SK-N-SH treated with all-trans-retinoic acid at 6 μM for 48 hours (cell line): ENCODE measurements at regions not wholly inside any gene's neighbourhood (a gene's known extent, or its start where the extent isn't known, plus 50 kb on each side); places are given as distances from the start of the nearest gene placed in this dataset.

Experiments used
- ATAC-seq: fragments of 200-7000 bp; cut with Tn5 transposase; 3 replicates; pipeline ENCODE4 v1.9.1; 2020; ENCODE audit warnings: mild to moderate bottlenecking, moderate library complexity
- BACH2 ChIP-seq: fragments of 250-450 bp; sonication (Bioruptor Pico); IDR thresholded peaks from 2 replicates; pipeline ENCODE4 v1.9.0; 2021; ENCODE audit warnings: mild to moderate bottlenecking, borderline replicate concordance
- CSDC2 ChIP-seq: fragments of 250-450 bp; sonication (Bioruptor Pico); IDR thresholded peaks from 2 replicates; pipeline ENCODE4 v1.5.0; 2020; ENCODE audit warnings: mild to moderate bottlenecking, moderate library complexity
- ESRRG ChIP-seq: fragments of 250-450 bp; sonication (Bioruptor Pico); IDR thresholded peaks from 2 replicates; pipeline ENCODE4 v1.6.1; 2021; ENCODE audit warnings: mild to moderate bottlenecking
- GLIS3 ChIP-seq: fragments of 250-450 bp; sonication (Bioruptor Pico); IDR thresholded peaks from 2 replicates; pipeline ENCODE4 v1.5.0; 2020; ENCODE audit warnings: mild to moderate bottlenecking, moderate library complexity
- ISL1 ChIP-seq: fragments of 250-450 bp; sonication (Bioruptor Pico); IDR thresholded peaks from 2 replicates; pipeline ENCODE4 v2.1.2; 2022; ENCODE audit warnings: mild to moderate bottlenecking, moderate library complexity
- OSR1 ChIP-seq: fragments of 250-450 bp; sonication (Bioruptor Pico); IDR thresholded peaks from 2 replicates; pipeline ENCODE4 v1.8.0; 2022; ENCODE audit warnings: moderate library complexity, mild to moderate bottlenecking, inconsistent platforms
- PPARA ChIP-seq: fragments of 250-450 bp; sonication (Bioruptor Pico); IDR thresholded peaks from 2 replicates; pipeline ENCODE4 v1.5.0; 2020; ENCODE audit warnings: mild to moderate bottlenecking, borderline replicate concordance
- RARB ChIP-seq: fragments of 250-450 bp; sonication (Bioruptor Pico); IDR thresholded peaks from 2 replicates; pipeline ENCODE4 v1.8.0; 2021; ENCODE audit warnings: mild to moderate bottlenecking, moderate library complexity
- SNAI2 ChIP-seq: fragments of 250-450 bp; sonication (Bioruptor Pico); IDR thresholded peaks from 2 replicates; pipeline ENCODE4 v1.5.0; 2020; ENCODE audit warnings: mild to moderate bottlenecking, moderate library complexity
- TCF4 ChIP-seq: fragments of 250-450 bp; sonication (Bioruptor Pico); IDR thresholded peaks from 2 replicates; pipeline ENCODE4 v1.8.0; 2021; ENCODE audit warnings: mild to moderate bottlenecking, moderate library complexity, borderline replicate concordance
- TOX ChIP-seq: fragments of 250-450 bp; sonication (Bioruptor Pico); IDR thresholded peaks from 2 replicates; pipeline ENCODE4 v1.8.0; 2021; ENCODE audit warnings: mild to moderate bottlenecking, moderate library complexity, borderline replicate concordance
- ZC3H10 ChIP-seq: fragments of 250-450 bp; sonication (Bioruptor Pico); IDR thresholded peaks from 2 replicates; pipeline ENCODE4 v1.5.1; 2021; ENCODE audit warnings: mild to moderate bottlenecking, moderate library complexity
- ZFP3 ChIP-seq: fragments of 250-450 bp; sonication (Bioruptor Pico); IDR thresholded peaks from 2 replicates; pipeline ENCODE4 v1.5.0; 2020; ENCODE audit warnings: mild to moderate bottlenecking, moderate library complexity
- ZFP30 ChIP-seq: fragments of 450-650 bp; formaldehyde crosslinking; IDR thresholded peaks from 2 replicates; pipeline ENCODE4 v1.5.0; 2022; ENCODE audit warnings: mild to moderate bottlenecking, moderate library complexity
- ZNF565 ChIP-seq: fragments of 450-650 bp; formaldehyde crosslinking; conservative IDR thresholded peaks from 2 replicates; pipeline ENCODE4 v1.5.0; 2020; ENCODE audit warnings: low read depth, mild to moderate bottlenecking, moderate library complexity
- ZNF70 ChIP-seq: fragments of 450-650 bp; formaldehyde crosslinking; IDR thresholded peaks from 2 replicates; pipeline ENCODE4 v1.5.0; 2020; ENCODE audit warnings: mild to moderate bottlenecking, moderate library complexity
- ZNF8 ChIP-seq: fragments of 450-650 bp; formaldehyde crosslinking; IDR thresholded peaks from 2 replicates; pipeline ENCODE4 v1.5.0; 2020; ENCODE audit warnings: mild to moderate bottlenecking, moderate library complexity
- TF ChIP-seq, protein P1 (sequence below): fragments of 250-450 bp; sonication (Bioruptor Pico); IDR thresholded peaks from 2 replicates; pipeline ENCODE4 v1.5.0; 2020; ENCODE audit warnings: mild to moderate bottlenecking, moderate library complexity
- TF ChIP-seq, protein P2 (sequence below): fragments of 250-450 bp; sonication (Bioruptor Pico); IDR thresholded peaks from 2 replicates; pipeline ENCODE4 v1.5.1; 2020; ENCODE audit warnings: low read depth, mild to moderate bottlenecking, moderate library complexity
- TF ChIP-seq, protein P3 (sequence below): fragments of 250-450 bp; sonication (Bioruptor Pico); IDR thresholded peaks from 2 replicates; pipeline ENCODE4 v1.5.1; 2021; ENCODE audit warnings: mild to moderate bottlenecking, moderate library complexity
- TF ChIP-seq, protein P4 (sequence below): fragments of 250-450 bp; sonication (Bioruptor Pico); IDR thresholded peaks from 2 replicates; pipeline ENCODE4 v1.8.0; 2021; ENCODE audit warnings: low read depth, mild to moderate bottlenecking, moderate library complexity, borderline replicate concordance

DNA sequence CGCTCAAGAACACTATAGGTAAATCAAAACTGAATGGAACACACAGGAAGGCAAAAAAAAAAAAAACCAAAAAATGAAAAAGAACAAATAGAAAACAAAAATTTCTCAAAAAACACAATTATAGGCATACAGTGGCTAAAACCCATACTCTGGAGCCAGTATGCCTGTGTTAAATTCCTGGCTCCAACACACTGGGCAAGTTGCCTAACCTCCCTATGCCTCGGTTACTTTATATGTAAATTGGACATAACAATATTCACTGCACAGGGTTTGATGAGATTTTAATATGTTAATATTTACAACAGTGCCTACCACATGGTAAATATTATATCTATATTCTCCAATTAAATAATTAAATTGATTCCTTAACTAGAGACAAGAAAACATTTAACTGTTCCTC is 217.1 kb downstream of the HTR7 start:
- TF ChIP-seq TOX: no peak
- no peak for TF ChIP-seq ZC3H10 (CRISPR knock-in tag)
- TF ChIP-seq ZFP30 (CRISPR knock-in tag): no peak
- TF ChIP-seq ZNF565 (CRISPR knock-in tag): no peak
- TF ChIP-seq SNAI2 (CRISPR knock-in tag): no peak
- TF ChIP-seq RARB (CRISPR knock-in tag): no peak
- no peak for TF ChIP-seq CSDC2 (CRISPR knock-in tag)
- no peak for TF ChIP-seq OSR1 (CRISPR knock-in tag)
- no peak for ATAC-seq

DNA sequence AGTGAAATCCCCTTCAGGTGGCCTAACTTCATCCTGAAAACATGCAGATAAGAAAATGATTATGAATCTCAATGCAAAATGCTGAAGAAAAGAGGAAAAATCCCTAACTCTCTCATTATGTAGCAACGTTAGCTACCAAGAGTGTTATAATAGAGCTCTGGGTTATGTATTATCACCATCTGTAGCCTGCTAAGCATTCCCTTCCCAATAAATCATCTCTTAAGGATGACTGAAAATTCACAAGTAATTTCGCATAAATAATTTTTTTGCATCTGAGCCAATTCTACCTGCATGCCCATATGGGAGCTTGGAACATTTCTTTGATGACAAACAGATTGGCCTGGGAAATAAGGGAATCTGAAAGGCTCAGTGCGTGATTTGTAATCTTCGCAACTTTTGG is 216.1 kb downstream of the HTR7 start:
- TF ChIP-seq, protein P1, sequence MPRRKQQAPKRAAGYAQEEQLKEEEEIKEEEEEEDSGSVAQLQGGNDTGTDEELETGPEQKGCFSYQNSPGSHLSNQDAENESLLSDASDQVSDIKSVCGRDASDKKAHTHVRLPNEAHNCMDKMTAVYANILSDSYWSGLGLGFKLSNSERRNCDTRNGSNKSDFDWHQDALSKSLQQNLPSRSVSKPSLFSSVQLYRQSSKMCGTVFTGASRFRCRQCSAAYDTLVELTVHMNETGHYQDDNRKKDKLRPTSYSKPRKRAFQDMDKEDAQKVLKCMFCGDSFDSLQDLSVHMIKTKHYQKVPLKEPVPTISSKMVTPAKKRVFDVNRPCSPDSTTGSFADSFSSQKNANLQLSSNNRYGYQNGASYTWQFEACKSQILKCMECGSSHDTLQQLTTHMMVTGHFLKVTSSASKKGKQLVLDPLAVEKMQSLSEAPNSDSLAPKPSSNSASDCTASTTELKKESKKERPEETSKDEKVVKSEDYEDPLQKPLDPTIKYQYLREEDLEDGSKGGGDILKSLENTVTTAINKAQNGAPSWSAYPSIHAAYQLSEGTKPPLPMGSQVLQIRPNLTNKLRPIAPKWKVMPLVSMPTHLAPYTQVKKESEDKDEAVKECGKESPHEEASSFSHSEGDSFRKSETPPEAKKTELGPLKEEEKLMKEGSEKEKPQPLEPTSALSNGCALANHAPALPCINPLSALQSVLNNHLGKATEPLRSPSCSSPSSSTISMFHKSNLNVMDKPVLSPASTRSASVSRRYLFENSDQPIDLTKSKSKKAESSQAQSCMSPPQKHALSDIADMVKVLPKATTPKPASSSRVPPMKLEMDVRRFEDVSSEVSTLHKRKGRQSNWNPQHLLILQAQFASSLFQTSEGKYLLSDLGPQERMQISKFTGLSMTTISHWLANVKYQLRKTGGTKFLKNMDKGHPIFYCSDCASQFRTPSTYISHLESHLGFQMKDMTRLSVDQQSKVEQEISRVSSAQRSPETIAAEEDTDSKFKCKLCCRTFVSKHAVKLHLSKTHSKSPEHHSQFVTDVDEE (CRISPR knock-in tag): no peak
- TF ChIP-seq, protein P2, sequence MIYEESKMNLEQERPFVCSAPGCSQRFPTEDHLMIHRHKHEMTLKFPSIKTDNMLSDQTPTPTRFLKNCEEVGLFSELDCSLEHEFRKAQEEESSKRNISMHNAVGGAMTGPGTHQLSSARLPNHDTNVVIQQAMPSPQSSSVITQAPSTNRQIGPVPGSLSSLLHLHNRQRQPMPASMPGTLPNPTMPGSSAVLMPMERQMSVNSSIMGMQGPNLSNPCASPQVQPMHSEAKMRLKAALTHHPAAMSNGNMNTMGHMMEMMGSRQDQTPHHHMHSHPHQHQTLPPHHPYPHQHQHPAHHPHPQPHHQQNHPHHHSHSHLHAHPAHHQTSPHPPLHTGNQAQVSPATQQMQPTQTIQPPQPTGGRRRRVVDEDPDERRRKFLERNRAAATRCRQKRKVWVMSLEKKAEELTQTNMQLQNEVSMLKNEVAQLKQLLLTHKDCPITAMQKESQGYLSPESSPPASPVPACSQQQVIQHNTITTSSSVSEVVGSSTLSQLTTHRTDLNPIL (CRISPR knock-in tag): no peak
- TF ChIP-seq ZC3H10 (CRISPR knock-in tag) (no peak), SNAI2 (CRISPR knock-in tag) (no peak), TOX (no peak), ZFP3 (CRISPR knock-in tag) (no peak), TCF4 (CRISPR knock-in tag) (no peak), OSR1 (CRISPR knock-in tag) (no peak), BACH2 (CRISPR knock-in tag) (no peak), ESRRG (no peak), GLIS3 (CRISPR knock-in tag) (no peak), ISL1 (CRISPR knock-in tag) (no peak), ZNF8 (CRISPR knock-in tag) (no peak), ZNF70 (CRISPR knock-in tag) (no peak), PPARA (CRISPR knock-in tag) (no peak), RARB (CRISPR knock-in tag) (no peak)
- TF ChIP-seq, protein P3, sequence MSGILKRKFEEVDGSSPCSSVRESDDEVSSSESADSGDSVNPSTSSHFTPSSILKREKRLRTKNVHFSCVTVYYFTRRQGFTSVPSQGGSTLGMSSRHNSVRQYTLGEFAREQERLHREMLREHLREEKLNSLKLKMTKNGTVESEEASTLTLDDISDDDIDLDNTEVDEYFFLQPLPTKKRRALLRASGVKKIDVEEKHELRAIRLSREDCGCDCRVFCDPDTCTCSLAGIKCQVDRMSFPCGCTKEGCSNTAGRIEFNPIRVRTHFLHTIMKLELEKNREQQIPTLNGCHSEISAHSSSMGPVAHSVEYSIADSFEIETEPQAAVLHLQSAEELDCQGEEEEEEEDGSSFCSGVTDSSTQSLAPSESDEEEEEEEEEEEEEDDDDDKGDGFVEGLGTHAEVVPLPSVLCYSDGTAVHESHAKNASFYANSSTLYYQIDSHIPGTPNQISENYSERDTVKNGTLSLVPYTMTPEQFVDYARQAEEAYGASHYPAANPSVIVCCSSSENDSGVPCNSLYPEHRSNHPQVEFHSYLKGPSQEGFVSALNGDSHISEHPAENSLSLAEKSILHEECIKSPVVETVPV (CRISPR knock-in tag): no peak
- TF ChIP-seq, protein P4, sequence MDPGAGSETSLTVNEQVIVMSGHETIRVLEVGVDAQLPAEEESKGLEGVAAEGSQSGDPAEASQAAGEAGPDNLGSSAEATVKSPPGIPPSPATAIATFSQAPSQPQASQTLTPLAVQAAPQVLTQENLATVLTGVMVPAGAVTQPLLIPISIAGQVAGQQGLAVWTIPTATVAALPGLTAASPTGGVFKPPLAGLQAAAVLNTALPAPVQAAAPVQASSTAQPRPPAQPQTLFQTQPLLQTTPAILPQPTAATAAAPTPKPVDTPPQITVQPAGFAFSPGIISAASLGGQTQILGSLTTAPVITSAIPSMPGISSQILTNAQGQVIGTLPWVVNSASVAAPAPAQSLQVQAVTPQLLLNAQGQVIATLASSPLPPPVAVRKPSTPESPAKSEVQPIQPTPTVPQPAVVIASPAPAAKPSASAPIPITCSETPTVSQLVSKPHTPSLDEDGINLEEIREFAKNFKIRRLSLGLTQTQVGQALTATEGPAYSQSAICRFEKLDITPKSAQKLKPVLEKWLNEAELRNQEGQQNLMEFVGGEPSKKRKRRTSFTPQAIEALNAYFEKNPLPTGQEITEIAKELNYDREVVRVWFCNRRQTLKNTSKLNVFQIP (CRISPR knock-in tag): no peak
- no peak for ATAC-seq

DNA sequence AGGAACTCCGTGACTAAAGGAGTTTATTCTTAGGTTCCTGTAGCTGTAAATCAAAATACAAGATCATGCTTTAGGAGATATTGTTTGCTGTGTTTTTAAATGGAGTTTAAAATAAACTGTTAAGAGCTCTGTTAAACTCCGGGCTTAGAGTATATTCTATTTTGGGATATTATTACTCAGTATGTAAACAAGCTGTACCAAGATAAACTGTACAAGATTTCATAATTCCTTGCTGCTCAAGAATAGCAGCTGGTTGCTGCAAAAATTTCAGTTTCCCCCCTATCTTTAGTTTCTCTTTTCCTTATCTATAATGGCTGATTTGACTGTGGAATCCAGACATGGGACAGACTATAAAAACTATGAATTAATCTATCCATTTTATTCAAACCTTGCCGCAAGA is 215.7 kb downstream of the HTR7 start:
- TF ChIP-seq ZFP3 (CRISPR knock-in tag) (no peak), ESRRG (no peak), ISL1 (CRISPR knock-in tag) (no peak), ZNF565 (CRISPR knock-in tag) (no peak), BACH2 (CRISPR knock-in tag) (no peak), RARB (CRISPR knock-in tag) (no peak), PPARA (CRISPR knock-in tag) (no peak)
- TF ChIP-seq, protein P2 (CRISPR knock-in tag): no peak
- TF ChIP-seq, protein P1 (CRISPR knock-in tag): no peak
- ATAC-seq: no peak
